ENCODE measurements at regions not wholly inside any gene's neighbourhood (a gene's known extent, or its start where the extent isn't known, plus 50 kb on each side); places are given as distances from the start of the nearest gene placed in this dataset.

DNA sequence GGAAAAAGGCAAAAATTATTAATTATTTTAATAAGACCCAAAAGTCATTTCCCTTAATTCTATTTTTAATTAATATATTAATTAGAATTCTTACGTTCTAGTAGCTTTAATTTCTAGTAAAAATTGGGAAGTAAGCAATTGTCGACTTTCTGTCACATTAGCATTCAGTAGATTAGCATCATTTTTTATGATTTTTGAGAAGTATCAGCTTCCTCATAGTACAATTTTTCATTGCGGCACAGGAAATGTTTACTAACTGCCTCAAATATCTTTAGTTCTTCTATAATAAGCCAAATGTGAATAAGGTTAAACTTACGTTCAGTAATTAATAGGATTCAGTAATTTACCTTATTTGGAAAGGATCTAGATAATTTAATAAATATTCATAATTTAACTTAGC is 687.4 kb downstream of the EPM2A start:
- no peak overlapping the region for H3K56ac ChIP-seq (ENCODE audit: insufficient read length, low read depth, low read length)
- Mint-ChIP-seq H3K27me3 (ENCODE audit: low read depth) (no peaks in the 10 kb centered on the region), H3K4me1 (peaks cover 21% of the 10 kb centered on the region in 2 experiments), H3K4me3 (no peak overlapping the region), H3K27ac (no peak overlapping the region), H3K9me3 (no peaks in the 10 kb centered on the region), H3K36me3 (ENCODE audit: insufficient read depth in 1 of 3, low read depth in 3 of 3) (peaks cover 0 to 2% (median 0%) of the 10 kb centered on the region in 3 experiments; a peak in 1 of 7 replicates)
- H2BK20ac ChIP-seq (ENCODE audit: low read depth, low read length, poor library complexity, severe bottlenecking) = no peak overlapping the region
- H3K79me1 ChIP-seq (ENCODE audit: insufficient read depth, low read depth, low read length, poor library complexity, severe bottlenecking) = no peaks in the 10 kb centered on the region
- no peak overlapping the region for H2BK120ac ChIP-seq (ENCODE audit: low read depth, low read length, poor library complexity, severe bottlenecking)
- no peak overlapping the region for H3K4me2 ChIP-seq (ENCODE audit: insufficient read depth, insufficient read length, low read length)
- no peak overlapping the region for H3K18ac ChIP-seq (ENCODE audit: insufficient read length, low read depth, low read length)
- no peaks in the 10 kb centered on the region for H4K20me1 ChIP-seq (ENCODE audit: control insufficient read depth, insufficient read depth, insufficient read length)
- no peak overlapping the region for H3K14ac ChIP-seq (ENCODE audit: insufficient read depth, low read length)
- no peak overlapping the region for H3K4ac ChIP-seq (ENCODE audit: low read depth, low read length)
- H2BK15ac ChIP-seq (ENCODE audit: low read depth, low read length) = no peak overlapping the region
- no peak overlapping the region for H3K23ac ChIP-seq (ENCODE audit: insufficient read length, low read depth, low read length)
- no peak for DNase-seq
- H2AK5ac ChIP-seq (ENCODE audit: insufficient read length, low read length) = no peak overlapping the region
- H3K79me2 ChIP-seq (ENCODE audit: insufficient read depth, low read length) = no peaks in the 10 kb centered on the region
- no peak overlapping the region for H2AFZ ChIP-seq (ENCODE audit: low read length)
- H3K9ac ChIP-seq (ENCODE audit: extremely low read depth, insufficient read length, low read length) = no peak overlapping the region
- peaks cover 3% of the 10 kb centered on the region; the same call in 1 of the 2 replicates for H3K4me1 ChIP-seq (ENCODE audit: insufficient read depth, low read length)
- H3K27me3 ChIP-seq (ENCODE audit: insufficient read depth, low read length) = no peaks in the 10 kb centered on the region
- H4K91ac ChIP-seq (ENCODE audit: insufficient read length, low read depth, low read length) = no peak overlapping the region
- H3K27ac ChIP-seq (ENCODE audit: insufficient read length, low read depth, low read length) = no peak overlapping the region
- H3K9me3 ChIP-seq (ENCODE audit: control insufficient read depth, low read depth, low read length) = no peaks in the 10 kb centered on the region
- TF ChIP-seq CTCF (conservative IDR thresholded peaks at IDR 0.05) = no peak
- no peak overlapping the region for H2BK12ac ChIP-seq (ENCODE audit: insufficient read length, low read depth, low read length)
- H3T11ph ChIP-seq (ENCODE audit: low read length) = no peak overlapping the region
- no peak overlapping the region for H2BK5ac ChIP-seq (ENCODE audit: insufficient read length, low read length)
- H4K8ac ChIP-seq (replicated peaks; ENCODE audit: insufficient read length, low read depth, low read length) = no peak overlapping the region
- no peak overlapping the region for H4K5ac ChIP-seq (ENCODE audit: insufficient read length, low read depth, low read length)
- no peaks in the 10 kb centered on the region for H3K23me2 ChIP-seq (ENCODE audit: insufficient read length, low read depth, low read length, poor library complexity, severe bottlenecking)
- WGBS (ENCODE audit: extremely low coverage, insufficient read length, low lambda C conversion rate) = no CpG with 5 or more reads among the region's 4 CpGs

Measured in H9 (cell line).